ENCODE measurements at regions not wholly inside any gene's neighbourhood (a gene's known extent, or its start where the extent isn't known, plus 50 kb on each side); places are given as distances from the start of the nearest gene placed in this dataset.

GRCh38 chr5:123800640-123801039 lies 288.7 kb downstream of the CSNK1G3 start:
- TF ChIP-seq CTCF (IDR thresholded peaks at IDR 0.05) (no peak), POLR2A (IDR thresholded peaks at IDR 0.05) (no peak)
